Gastroesophageal sphincter (tissue), 4 donors: ENCODE measurements at regions not wholly inside any gene's neighbourhood (a gene's known extent, or its start where the extent isn't known, plus 50 kb on each side); places are given as distances from the start of the nearest gene placed in this dataset.

Experiments
- ATAC-seq: fragments of 150-250 bp; one replicate; pipeline ENCODE4 v1.9.1; 2016; ENCODE audit warnings: mild to moderate bottlenecking, moderate library complexity
- H3K27ac ChIP-seq, 4 donors: fragments of 200-600 bp; sonication (generic) in 3 of 4; 1 replicate in 3 of 4; 2 replicates in 1 of 4; pipeline ENCODE4 v1.5.1; 2016 to 2019
- H3K27me3 ChIP-seq: fragments of 200-600 bp; sonication (generic); one replicate; pipeline ENCODE4 v1.5.1; 2019
- H3K36me3 ChIP-seq, 2 donors: fragments of 200-600 bp; sonication (generic); one replicate each; pipeline ENCODE4 v1.5.1; 2019; ENCODE audit warnings: control low read depth in 1 of 2
- H3K4me1 ChIP-seq, 3 donors: fragments of 200-600 bp; sonication (generic); 1 replicate in 2 of 3; 2 replicates in 1 of 3; pipeline ENCODE4 v1.5.1; 2016 to 2019; ENCODE audit warnings: control low read depth in 2 of 3
- H3K4me3 ChIP-seq, 2 donors: fragments of 200-600 bp; sonication (generic); one replicate each; pipeline ENCODE4 v1.5.1; 2019; ENCODE audit warnings: mild to moderate bottlenecking in 1 of 2, moderate library complexity in 1 of 2
- H3K9me3 ChIP-seq, 3 donors: fragments of 200-600 bp; sonication (generic); one replicate each; pipeline ENCODE4 v1.5.1; 2017 to 2019; ENCODE audit warnings: control low read depth in 2 of 3
- EP300 ChIP-seq: sonication (generic); formaldehyde crosslinking; IDR thresholded peaks from one replicate; pipeline ENCODE4 v1.6.1; 2017; ENCODE audit warnings: antibody characterized with exemption, mild to moderate bottlenecking
- POLR2A ChIP-seq, 2 donors: fragments of 450-650 bp; IDR thresholded peaks; one replicate each; pipeline ENCODE4 v1.6.1; 2017; ENCODE audit warnings: antibody characterized with exemption in 2 of 2, mild to moderate bottlenecking in 2 of 2, moderate library complexity in 1 of 2
- POLR2AphosphoS5 ChIP-seq: sonication (generic); formaldehyde crosslinking; IDR thresholded peaks from one replicate; pipeline ENCODE4 v1.6.1; 2017; ENCODE audit warnings: antibody characterized with exemption
- WGBS, 2 donors: methylation state at CpG; one replicate each; pipeline ENCODE4 v1.1.5; 2018; ENCODE audit warnings: low coverage in 1 of 2; 5-methylcytosine and 5-hydroxymethylcytosine counted together
- TF ChIP-seq, protein P1 (sequence below), 4 experiments: fragments of 200-600 bp in 2 of 4; fragments of 450-650 bp in 2 of 4; sonication (generic) in 1 of 4; IDR thresholded peaks; one replicate each; pipeline ENCODE4 v1.5.1; 2017 to 2019; ENCODE audit warnings: antibody characterized with exemption in 4 of 4, mild to moderate bottlenecking in 2 of 4, moderate library complexity in 2 of 4

DNA sequence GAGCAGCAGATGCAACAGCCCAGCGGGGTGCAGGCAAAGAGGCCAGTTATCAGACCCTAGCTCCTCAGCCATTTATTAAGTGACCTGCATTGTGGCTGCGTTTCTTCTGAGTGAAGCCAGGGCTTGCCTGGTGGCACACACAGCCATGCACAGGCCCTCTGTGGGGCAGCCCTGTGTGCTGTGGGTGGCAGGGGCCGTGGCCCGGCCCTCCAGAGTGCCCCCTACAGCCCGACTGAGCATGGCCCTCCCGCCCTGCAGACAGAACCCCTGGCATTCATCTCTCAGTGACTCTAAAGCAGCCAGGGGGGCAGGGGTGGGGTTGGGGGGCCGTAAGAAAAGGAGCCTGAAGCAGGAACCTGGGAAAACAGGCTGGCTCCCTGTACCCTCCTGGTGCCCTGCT is 226.0 kb upstream of the PWP1 start:
- WGBS, 2 donors: 71% methylated on average over 1 of the region's 7 CpGs; no CpG with 5 or more reads in 1 of the 2 donors
- Histone ChIP-seq H3K4me3 (no peak overlapping the region), H3K27ac (no peak overlapping the region), H3K9me3 (no peaks in the 10 kb centered on the region), H3K4me1 (no peaks in the 10 kb centered on the region), H3K27me3 (no peaks in the 10 kb centered on the region), H3K36me3 (no peaks in the 10 kb centered on the region)
- ATAC-seq: no peak
- TF ChIP-seq, protein P1, sequence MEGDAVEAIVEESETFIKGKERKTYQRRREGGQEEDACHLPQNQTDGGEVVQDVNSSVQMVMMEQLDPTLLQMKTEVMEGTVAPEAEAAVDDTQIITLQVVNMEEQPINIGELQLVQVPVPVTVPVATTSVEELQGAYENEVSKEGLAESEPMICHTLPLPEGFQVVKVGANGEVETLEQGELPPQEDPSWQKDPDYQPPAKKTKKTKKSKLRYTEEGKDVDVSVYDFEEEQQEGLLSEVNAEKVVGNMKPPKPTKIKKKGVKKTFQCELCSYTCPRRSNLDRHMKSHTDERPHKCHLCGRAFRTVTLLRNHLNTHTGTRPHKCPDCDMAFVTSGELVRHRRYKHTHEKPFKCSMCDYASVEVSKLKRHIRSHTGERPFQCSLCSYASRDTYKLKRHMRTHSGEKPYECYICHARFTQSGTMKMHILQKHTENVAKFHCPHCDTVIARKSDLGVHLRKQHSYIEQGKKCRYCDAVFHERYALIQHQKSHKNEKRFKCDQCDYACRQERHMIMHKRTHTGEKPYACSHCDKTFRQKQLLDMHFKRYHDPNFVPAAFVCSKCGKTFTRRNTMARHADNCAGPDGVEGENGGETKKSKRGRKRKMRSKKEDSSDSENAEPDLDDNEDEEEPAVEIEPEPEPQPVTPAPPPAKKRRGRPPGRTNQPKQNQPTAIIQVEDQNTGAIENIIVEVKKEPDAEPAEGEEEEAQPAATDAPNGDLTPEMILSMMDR (IDR thresholded peaks at IDR 0.05): no peak
- TF ChIP-seq POLR2AphosphoS5: no peak
- no peak for TF ChIP-seq EP300
- TF ChIP-seq POLR2A (IDR thresholded peaks at IDR 0.05): no peak

DNA sequence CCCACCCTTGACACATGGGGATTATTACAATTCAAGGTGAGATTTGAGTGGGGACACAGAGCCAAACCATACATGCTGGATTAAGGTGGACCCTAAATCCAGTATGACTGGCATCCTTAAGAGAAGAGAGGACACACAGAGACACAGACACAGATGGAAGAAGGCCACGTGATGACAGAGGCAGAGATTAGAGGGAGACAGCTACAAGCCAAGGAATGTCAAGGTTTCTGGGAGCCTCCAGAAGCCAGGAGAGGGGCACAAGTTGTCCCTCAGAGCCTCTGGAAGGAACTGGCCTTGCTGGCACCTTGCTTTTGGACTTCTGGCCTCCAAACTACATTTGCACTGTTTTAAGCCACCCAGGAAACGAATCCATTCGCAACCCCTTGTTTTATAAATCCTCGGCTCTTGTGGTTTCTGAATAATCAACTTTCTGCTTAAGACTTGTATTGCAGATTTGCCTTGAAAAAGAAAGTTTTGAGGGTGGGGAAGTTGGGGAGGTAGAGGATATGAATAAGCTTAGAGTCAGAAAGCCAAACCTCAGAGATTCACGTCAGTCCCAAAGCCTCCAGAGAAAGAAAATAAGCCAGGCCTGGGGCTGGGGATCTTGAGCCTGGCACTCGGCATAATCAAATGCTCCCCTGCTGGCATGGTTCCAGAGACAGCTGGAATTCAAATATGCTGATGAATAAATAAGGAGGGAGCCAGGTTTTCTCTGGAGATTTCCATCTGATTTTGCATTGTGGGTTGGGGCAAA is 224.2 kb upstream of the PWP1 start:
- Histone ChIP-seq H3K4me3 (no peak overlapping the region), H3K9me3 (no peaks in the 10 kb centered on the region), H3K27me3 (no peaks in the 10 kb centered on the region), H3K36me3 (no peaks in the 10 kb centered on the region), H3K27ac (no peak overlapping the region), H3K4me1 (no peaks in the 10 kb centered on the region)
- TF ChIP-seq, protein P1 (IDR thresholded peaks at IDR 0.05): no peak
- TF ChIP-seq POLR2AphosphoS5 (no peak), POLR2A (IDR thresholded peaks at IDR 0.05) (no peak), EP300 (no peak)
- ATAC-seq: no peak
- 48 to 54% methylated on average over 4 to 6 of the region's 6 CpGs for WGBS, 2 donors

DNA sequence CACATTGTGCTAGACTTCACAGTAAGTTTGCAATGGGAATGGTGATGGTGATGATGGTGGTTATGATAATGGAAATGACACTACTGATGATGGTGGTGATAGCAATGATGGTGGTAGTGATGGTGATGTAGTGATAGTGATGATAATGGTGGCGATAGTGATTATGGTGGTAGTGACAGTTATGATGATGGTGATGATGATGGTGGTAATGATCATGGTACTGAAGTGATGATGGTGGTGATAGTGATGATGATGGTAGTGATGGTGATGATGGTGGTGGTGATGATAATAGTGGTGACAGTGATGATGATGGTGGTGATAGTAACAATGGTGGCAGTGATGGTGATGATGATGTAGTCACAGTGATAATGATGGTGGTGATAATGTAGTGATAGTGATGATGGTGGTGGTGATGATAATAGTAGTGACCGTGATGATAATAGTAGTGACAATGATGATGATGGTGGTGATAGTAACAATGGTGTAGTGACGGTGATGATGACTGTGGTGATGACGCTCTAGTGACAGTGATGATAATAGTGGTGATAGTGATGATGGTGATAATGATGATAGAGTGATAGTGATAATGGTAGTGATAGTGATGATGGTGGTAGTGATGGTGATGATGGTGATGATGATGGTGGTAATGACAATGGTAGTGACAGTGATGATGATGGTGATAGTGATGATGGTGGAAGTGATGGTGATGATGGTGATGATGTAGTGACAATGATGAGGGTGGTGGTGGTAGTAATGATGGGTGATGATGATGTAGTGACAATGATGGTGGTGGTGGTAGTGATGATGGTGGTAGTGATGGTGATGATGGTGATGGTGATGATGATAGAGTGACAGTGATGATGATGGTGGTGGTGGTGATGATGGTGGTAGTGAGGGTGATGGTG is 222.9 kb upstream of the PWP1 start:
- H3K27me3 ChIP-seq: no peaks in the 10 kb centered on the region
- H3K27ac ChIP-seq: no peak overlapping the region
- no peak overlapping the region for H3K4me3 ChIP-seq
- TF ChIP-seq POLR2A (IDR thresholded peaks at IDR 0.05) (no peak), EP300 (no peak)
- 90 to 96% methylated on average over 4 of the region's 4 CpGs for WGBS, 2 donors
- H3K4me1 ChIP-seq: no peaks in the 10 kb centered on the region
- H3K36me3 ChIP-seq: no peaks in the 10 kb centered on the region
- no peak for ATAC-seq
- H3K9me3 ChIP-seq: no peaks in the 10 kb centered on the region

DNA sequence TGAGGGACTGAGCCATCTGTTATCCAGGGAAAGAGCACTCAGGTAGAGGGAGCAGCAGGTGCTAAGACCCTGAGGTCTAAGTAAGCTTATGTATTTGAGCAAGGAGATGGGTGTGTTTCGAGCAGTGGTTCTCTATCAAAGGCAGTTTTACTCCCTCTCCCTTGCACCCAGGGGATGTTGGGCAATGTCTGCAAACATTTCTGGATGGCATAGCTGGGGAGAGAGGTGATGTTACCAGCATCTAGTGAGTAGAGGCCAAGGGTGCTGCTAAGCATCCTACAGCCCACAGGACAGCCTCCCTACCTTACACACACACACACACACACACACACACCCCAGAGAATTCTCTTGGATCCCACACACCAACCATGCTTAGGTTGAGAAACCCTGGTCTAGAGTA is 221.0 kb upstream of the PWP1 start:
- H3K4me3 ChIP-seq: no peak overlapping the region
- no peaks in the 10 kb centered on the region for H3K9me3 ChIP-seq
- H3K36me3 ChIP-seq: no peaks in the 10 kb centered on the region
- 89% methylated on average over 1 of the region's 1 CpG; no CpG with 5 or more reads in 1 of the 2 donors for WGBS, 2 donors
- no peak overlapping the region for H3K27ac ChIP-seq
- H3K4me1 ChIP-seq: peaks cover 0 to 5% (median 0%) of the 10 kb centered on the region in 3 donors
- H3K27me3 ChIP-seq: no peaks in the 10 kb centered on the region
- ATAC-seq: no peak
- TF ChIP-seq POLR2A (IDR thresholded peaks at IDR 0.05) (no peak), POLR2AphosphoS5 (no peak), EP300 (no peak)
- TF ChIP-seq, protein P1 (IDR thresholded peaks at IDR 0.05): no peak

DNA sequence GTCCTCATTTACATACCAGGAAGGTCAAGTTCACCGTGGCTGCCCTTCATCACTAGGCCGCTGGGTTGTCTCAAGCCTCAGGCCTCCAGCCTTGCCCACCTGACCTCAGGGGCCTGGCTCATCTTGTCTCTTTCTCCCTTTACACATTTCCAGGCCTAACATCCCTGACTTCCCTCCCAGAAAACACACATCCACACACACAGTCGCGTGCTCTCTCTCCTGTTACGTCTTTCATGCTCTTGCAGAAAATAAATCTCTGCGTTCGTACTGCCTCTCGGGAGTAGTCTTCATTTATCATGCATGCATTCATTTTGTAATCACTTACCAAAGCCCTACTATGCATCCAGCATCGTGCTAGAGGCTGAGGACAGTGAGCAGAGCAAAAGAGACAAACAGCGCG is 220.0 kb upstream of the PWP1 start:
- H3K27ac ChIP-seq: no peak overlapping the region
- no peaks in the 10 kb centered on the region for H3K36me3 ChIP-seq
- no peaks in the 10 kb centered on the region for H3K27me3 ChIP-seq
- TF ChIP-seq, protein P1 (IDR thresholded peaks at IDR 0.05): no peak
- TF ChIP-seq EP300: no peak
- TF ChIP-seq POLR2A (IDR thresholded peaks at IDR 0.05): no peak
- TF ChIP-seq POLR2AphosphoS5: no peak
- no peak overlapping the region for H3K4me3 ChIP-seq
- 61 to 77% methylated on average over 11 of the region's 11 CpGs for WGBS, 2 donors
- peaks cover 0 to 5% (median 0%) of the 10 kb centered on the region in 3 donors for H3K4me1 ChIP-seq
- no peak for ATAC-seq
- H3K9me3 ChIP-seq: no peaks in the 10 kb centered on the region
